Panc1 (cell line): ENCODE measurements at regions not wholly inside any gene's neighbourhood (a gene's known extent, or its start where the extent isn't known, plus 50 kb on each side); places are given as distances from the start of the nearest gene placed in this dataset.

Experiments
- ATAC-seq: fragments of 200-7000 bp; cut with Tn5 transposase; 2 replicates; pipeline ENCODE4 v1.9.1; 2020; ENCODE audit warnings: mild to moderate bottlenecking, moderate library complexity
- BruUV-seq: library from RNA; stranded (reverse); fragments of 400-500 nt; replicated peaks from 2 replicates; lab custom pipeline; 2021; lab: Mats Ljungman, UMichigan
- CTCF ChIA-PET: fragments of 300-600 bp; sonication (Branson Sonifier 250); formaldehyde crosslinking; loops from one replicate; lab custom pipeline; 2022; ENCODE audit warnings: antibody characterized with exemption; lab: Charles Lee
- POLR2A ChIA-PET: fragments of 300-600 bp; sonication (Branson Sonifier 250); formaldehyde crosslinking; loops from one replicate; lab custom pipeline; 2022; ENCODE audit warnings: antibody characterized with exemption; lab: Charles Lee
- DNase-seq: peaks from one replicate; pipeline ENCODE4 v3.0.0-alpha.2; 2010; ENCODE audit warnings: low read depth, low spot score
- H3K27ac ChIP-seq: 2 replicates; pipeline ENCODE4 v1.5.1; 2011; ENCODE audit warnings: mild to moderate bottlenecking, low read length, inconsistent platforms
- H3K27me3 ChIP-seq: fragments of 200-500 bp; sonication (Bioruptor generic); 2 replicates; pipeline ENCODE4 v1.6.0; 2014; ENCODE audit warnings: low read length, inconsistent platforms; ENCODE audit not compliant: control insufficient read depth, insufficient read depth
- H3K36me3 ChIP-seq: fragments of 200-500 bp; sonication (Bioruptor generic); 2 replicates; pipeline ENCODE4 v1.5.1; 2014; ENCODE audit warnings: inconsistent platforms, mild to moderate bottlenecking, low read length, moderate library complexity; ENCODE audit not compliant: control insufficient read depth, insufficient read depth
- H3K4me1 ChIP-seq: 2 replicates; pipeline ENCODE4 v1.5.1; 2011; ENCODE audit warnings: inconsistent platforms, mild to moderate bottlenecking, low read length, moderate library complexity; ENCODE audit not compliant: control insufficient read depth, insufficient read depth
- H3K4me3 ChIP-seq, 2 experiments: 2 replicates each; pipeline ENCODE4 v1.5.1; 2011 to 2012; ENCODE audit warnings: low read depth in 2 of 2, low read length in 2 of 2, mild to moderate bottlenecking in 2 of 2, inconsistent platforms in 1 of 2, moderate library complexity in 1 of 2
- H3K9me3 ChIP-seq: fragments of 200-500 bp; sonication (Bioruptor generic); 2 replicates; pipeline ENCODE4 v1.5.1; 2014; ENCODE audit warnings: low read depth, mild to moderate bottlenecking, inconsistent platforms, low read length, moderate library complexity; ENCODE audit not compliant: control insufficient read depth, insufficient read depth
- CTCF ChIP-seq: fragments of 450-650 bp; IDR thresholded peaks from 2 replicates; pipeline ENCODE4 v1.5.1; 2017; ENCODE audit warnings: mild to moderate bottlenecking
- POLR2AphosphoS5 ChIP-seq: IDR thresholded peaks from 2 replicates; pipeline ENCODE4 v1.6.1; 2012; ENCODE audit warnings: mild to moderate bottlenecking, low read depth, low read length, moderate library complexity
- REST ChIP-seq, 2 experiments: IDR thresholded peaks; 2 replicates each; pipeline ENCODE4 v1.6.1; 2011 to 2012; ENCODE audit warnings: low read depth in 2 of 2, control low read depth in 1 of 2, low read length in 1 of 2, mild to moderate bottlenecking in 1 of 2, moderate library complexity in 1 of 2; ENCODE audit not compliant: insufficient read depth in 1 of 2
- SIN3A ChIP-seq: IDR thresholded peaks from 2 replicates; pipeline ENCODE4 v1.6.1; 2012; ENCODE audit warnings: low read depth, mild to moderate bottlenecking, low read length, moderate library complexity, borderline replicate concordance; ENCODE audit not compliant: insufficient read depth
- TCF7L2 ChIP-seq: IDR thresholded peaks from 2 replicates; pipeline ENCODE4 v1.6.1; 2011; ENCODE audit warnings: mild to moderate bottlenecking, low read depth, low read length, inconsistent platforms
- in situ Hi-C: cut with HindIII; loops from 2 replicates; pipeline ENCODE4 v1.10.0; 2016; ENCODE audit warnings: low sequenced_read_pairs, low pct_unique_long_range_greater_than_20kb
- intact Hi-C: fragments of 100-400 bp; cut with micrococcal nuclease; formaldehyde crosslinking; loops from one replicate; pipeline ENCODE4 v1.10.0; 2022; ENCODE audit not compliant: unreplicated experiment

- H3K4me3 ChIP-seq = no peak overlapping the region
- BruUV-seq = no TSS peak
- no peaks in the 10 kb centered on the region for H3K36me3 ChIP-seq
- DNase-seq (no peak), ATAC-seq (no peak)
- H3K27ac ChIP-seq = no peak overlapping the region
- H3K27me3 ChIP-seq = no peaks in the 10 kb centered on the region; the same call in 1 of the 2 replicates
- no peaks in the 10 kb centered on the region for H3K9me3 ChIP-seq
- ChIA-PET POLR2A (no interaction called here), CTCF (no interaction called here)
- H3K4me1 ChIP-seq = no peaks in the 10 kb centered on the region
- intact Hi-C loops = no loop called here
- TF ChIP-seq REST (IDR thresholded peaks at IDR 0.05; ENCODE audit: insufficient read depth in 1 of 2, low read depth in 2 of 2, low read length in 1 of 2) (no peak), POLR2AphosphoS5 (no peak), CTCF (no peak), SIN3A (no peak), TCF7L2 (no peak)
- in situ Hi-C loops = no loop called here
These were observed 153.0 kb upstream of the PRPS1L1 start for GRCh38 chr7:18180685-18181084.

GRCh38 chr7:18189500-18190126 lies 162.0 kb upstream of the PRPS1L1 start:
- Histone ChIP-seq H3K27ac (no peak overlapping the region), H3K27me3 (no peaks in the 10 kb centered on the region; the same call in 1 of the 2 replicates), H3K36me3 (no peaks in the 10 kb centered on the region), H3K9me3 (no peaks in the 10 kb centered on the region), H3K4me1 (no peaks in the 10 kb centered on the region), H3K4me3 (no peak overlapping the region)
- DNase-seq (no peak), ATAC-seq (no peak)
- TF ChIP-seq CTCF (no peak), SIN3A (no peak), TCF7L2 (no peak), POLR2AphosphoS5 (no peak), REST (IDR thresholded peaks at IDR 0.05; ENCODE audit: insufficient read depth in 1 of 2, low read depth in 2 of 2, low read length in 1 of 2) (no peak)
- in situ Hi-C loops = no loop called here
- intact Hi-C loops = no loop called here
- no TSS peak for BruUV-seq
- ChIA-PET POLR2A (no interaction called here), CTCF (no interaction called here)
